Hepatocyte (in vitro differentiated cells): ENCODE measurements at regions not wholly inside any gene's neighbourhood (a gene's known extent, or its start where the extent isn't known, plus 50 kb on each side); places are given as distances from the start of the nearest gene placed in this dataset.

ENCODE experiments used
- DNase-seq: peaks from one replicate; pipeline ENCODE4 v3.0.0-alpha.2; 2016; ENCODE audit warnings: low spot score
- H2AFZ ChIP-seq: fragments of 200-600 bp; sonication (generic); 2 replicates; pipeline ENCODE4 v1.6.0; 2016; ENCODE audit warnings: antibody characterized with exemption, mild to moderate bottlenecking
- H3K27ac ChIP-seq: fragments of 200-600 bp; sonication (generic); 2 replicates; pipeline ENCODE4 v1.5.1; 2016; ENCODE audit warnings: mild to moderate bottlenecking
- H3K27me3 ChIP-seq: fragments of 200-600 bp; sonication (generic); 2 replicates; pipeline ENCODE4 v1.6.1; 2016
- H3K36me3 ChIP-seq: fragments of 200-600 bp; sonication (generic); replicated peaks from 2 replicates; pipeline ENCODE4 v1.5.1; 2016; ENCODE audit warnings: low read depth; ENCODE audit not compliant: insufficient read depth
- H3K4me1 ChIP-seq: fragments of 200-600 bp; sonication (generic); 2 replicates; pipeline ENCODE4 v1.5.1; 2016; ENCODE audit warnings: mild to moderate bottlenecking, moderate library complexity; ENCODE audit not compliant: insufficient read depth
- H3K4me2 ChIP-seq: fragments of 200-600 bp; sonication (generic); 2 replicates; pipeline ENCODE4 v1.6.0; 2016
- H3K4me3 ChIP-seq: fragments of 200-600 bp; sonication (generic); 2 replicates; pipeline ENCODE4 v1.5.1; 2016; ENCODE audit warnings: mild to moderate bottlenecking
- H3K79me2 ChIP-seq: fragments of 200-600 bp; sonication (generic); 2 replicates; pipeline ENCODE4 v1.6.0; 2017; ENCODE audit warnings: mild to moderate bottlenecking
- H3K9me2 ChIP-seq: fragments of 200-600 bp; sonication (generic); replicated peaks from 2 replicates; pipeline ENCODE4 v1.6.0; 2017; ENCODE audit warnings: mild to moderate bottlenecking; ENCODE audit not compliant: insufficient read depth
- H3K9me3 ChIP-seq: fragments of 200-600 bp; sonication (generic); 2 replicates; pipeline ENCODE4 v1.5.1; 2016; ENCODE audit warnings: low read depth, mild to moderate bottlenecking
- H4K20me1 ChIP-seq: fragments of 200-600 bp; sonication (generic); 2 replicates; pipeline ENCODE4 v1.6.0; 2016; ENCODE audit warnings: mild to moderate bottlenecking; ENCODE audit not compliant: insufficient read depth, poor library complexity, severe bottlenecking
- EZH2 ChIP-seq: fragments of 200-600 bp; sonication (generic); IDR thresholded peaks from 2 replicates; pipeline ENCODE4 v1.6.1; 2016; ENCODE audit warnings: antibody characterized with exemption, mild to moderate bottlenecking, borderline replicate concordance
- EZH2phosphoT487 ChIP-seq: fragments of 200-600 bp; sonication (generic); IDR thresholded peaks from one replicate; pipeline ENCODE4 v1.6.1; 2018; ENCODE audit warnings: antibody characterized with exemption, mild to moderate bottlenecking, low read depth, moderate library complexity; ENCODE audit not compliant: unreplicated experiment, severe bottlenecking
- WGBS: methylation state at CpG from one replicate; pipeline ENCODE4 v1.1.6; 2016; ENCODE audit warnings: low lambda C conversion rate; ENCODE audit errors: missing lambda C conversion rate; 5-methylcytosine and 5-hydroxymethylcytosine counted together
- TF ChIP-seq, protein P1 (sequence below): fragments of 200-600 bp; sonication (generic); IDR thresholded peaks from 2 replicates; pipeline ENCODE4 v1.5.1; 2016; ENCODE audit warnings: antibody characterized with exemption, mild to moderate bottlenecking; ENCODE audit not compliant: poor library complexity

DNA sequence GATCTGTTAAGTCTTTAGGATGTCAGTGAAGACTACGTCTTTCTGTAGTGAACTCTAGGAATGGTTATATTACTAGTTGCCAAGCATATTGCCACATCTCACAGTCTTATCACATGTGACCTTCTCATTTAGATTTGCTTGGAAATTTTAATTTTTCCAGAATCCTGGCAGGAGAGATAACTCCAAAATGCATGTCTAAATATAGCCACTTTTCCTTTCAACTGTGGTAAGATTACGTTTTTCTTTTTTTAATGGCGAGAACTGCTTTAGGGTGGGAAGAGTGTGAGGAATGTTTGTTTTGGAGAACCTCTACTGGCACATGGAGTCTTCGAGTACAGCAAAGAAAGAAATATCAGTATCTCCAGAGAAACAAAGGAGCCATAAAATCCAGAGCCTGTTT is 91.7 kb upstream of the ADAMTSL1 start:
- WGBS: 65% methylated on average over 4 of the region's 4 CpGs
- Histone ChIP-seq H3K9me2 (no peaks in the 10 kb centered on the region), H3K4me2 (no peak overlapping the region), H3K9me3 (no peaks in the 10 kb centered on the region), H2AFZ (no peak overlapping the region), H3K27ac (no peak overlapping the region), H3K36me3 (no peaks in the 10 kb centered on the region), H3K4me1 (no peaks in the 10 kb centered on the region), H3K27me3 (no peaks in the 10 kb centered on the region), H3K4me3 (no peak overlapping the region), H3K79me2 (no peaks in the 10 kb centered on the region), H4K20me1 (no peaks in the 10 kb centered on the region)
- TF ChIP-seq EZH2 (no peak), EZH2phosphoT487 (no peak)
- TF ChIP-seq, protein P1, sequence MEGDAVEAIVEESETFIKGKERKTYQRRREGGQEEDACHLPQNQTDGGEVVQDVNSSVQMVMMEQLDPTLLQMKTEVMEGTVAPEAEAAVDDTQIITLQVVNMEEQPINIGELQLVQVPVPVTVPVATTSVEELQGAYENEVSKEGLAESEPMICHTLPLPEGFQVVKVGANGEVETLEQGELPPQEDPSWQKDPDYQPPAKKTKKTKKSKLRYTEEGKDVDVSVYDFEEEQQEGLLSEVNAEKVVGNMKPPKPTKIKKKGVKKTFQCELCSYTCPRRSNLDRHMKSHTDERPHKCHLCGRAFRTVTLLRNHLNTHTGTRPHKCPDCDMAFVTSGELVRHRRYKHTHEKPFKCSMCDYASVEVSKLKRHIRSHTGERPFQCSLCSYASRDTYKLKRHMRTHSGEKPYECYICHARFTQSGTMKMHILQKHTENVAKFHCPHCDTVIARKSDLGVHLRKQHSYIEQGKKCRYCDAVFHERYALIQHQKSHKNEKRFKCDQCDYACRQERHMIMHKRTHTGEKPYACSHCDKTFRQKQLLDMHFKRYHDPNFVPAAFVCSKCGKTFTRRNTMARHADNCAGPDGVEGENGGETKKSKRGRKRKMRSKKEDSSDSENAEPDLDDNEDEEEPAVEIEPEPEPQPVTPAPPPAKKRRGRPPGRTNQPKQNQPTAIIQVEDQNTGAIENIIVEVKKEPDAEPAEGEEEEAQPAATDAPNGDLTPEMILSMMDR: no peak
- DNase-seq: no peak

DNA sequence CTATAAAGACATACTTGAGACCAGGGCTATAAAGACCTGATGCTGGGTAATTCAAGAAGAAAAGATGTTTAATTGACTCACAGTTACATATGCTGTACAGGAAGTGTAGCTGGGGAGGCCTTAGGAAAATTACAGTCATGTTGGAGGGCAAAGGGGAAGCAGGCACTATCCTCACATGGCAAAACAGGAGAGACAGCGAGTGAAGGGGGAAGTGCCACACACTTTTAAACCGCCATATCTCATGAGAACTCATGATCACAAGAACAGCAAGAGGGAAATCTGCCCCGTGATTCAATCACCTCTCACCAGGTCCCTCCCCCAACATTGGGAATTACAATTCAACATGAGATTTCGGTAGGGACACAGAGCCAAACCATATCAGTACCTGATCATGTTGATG is 89.9 kb upstream of the ADAMTSL1 start:
- no peaks in the 10 kb centered on the region for H3K4me1 ChIP-seq
- no peaks in the 10 kb centered on the region for H3K9me3 ChIP-seq
- DNase-seq: no peak
- no peak overlapping the region for H3K4me2 ChIP-seq
- no peak overlapping the region for H3K4me3 ChIP-seq
- no peaks in the 10 kb centered on the region for H3K9me2 ChIP-seq
- WGBS: 96% methylated on average over 4 of the region's 4 CpGs
- H3K79me2 ChIP-seq: no peaks in the 10 kb centered on the region
- no peak overlapping the region for H2AFZ ChIP-seq
- TF ChIP-seq, protein P1: no peak
- TF ChIP-seq EZH2 (no peak), EZH2phosphoT487 (no peak)
- no peak overlapping the region for H3K27ac ChIP-seq
- no peaks in the 10 kb centered on the region for H4K20me1 ChIP-seq
- no peaks in the 10 kb centered on the region for H3K36me3 ChIP-seq
- no peaks in the 10 kb centered on the region for H3K27me3 ChIP-seq

DNA sequence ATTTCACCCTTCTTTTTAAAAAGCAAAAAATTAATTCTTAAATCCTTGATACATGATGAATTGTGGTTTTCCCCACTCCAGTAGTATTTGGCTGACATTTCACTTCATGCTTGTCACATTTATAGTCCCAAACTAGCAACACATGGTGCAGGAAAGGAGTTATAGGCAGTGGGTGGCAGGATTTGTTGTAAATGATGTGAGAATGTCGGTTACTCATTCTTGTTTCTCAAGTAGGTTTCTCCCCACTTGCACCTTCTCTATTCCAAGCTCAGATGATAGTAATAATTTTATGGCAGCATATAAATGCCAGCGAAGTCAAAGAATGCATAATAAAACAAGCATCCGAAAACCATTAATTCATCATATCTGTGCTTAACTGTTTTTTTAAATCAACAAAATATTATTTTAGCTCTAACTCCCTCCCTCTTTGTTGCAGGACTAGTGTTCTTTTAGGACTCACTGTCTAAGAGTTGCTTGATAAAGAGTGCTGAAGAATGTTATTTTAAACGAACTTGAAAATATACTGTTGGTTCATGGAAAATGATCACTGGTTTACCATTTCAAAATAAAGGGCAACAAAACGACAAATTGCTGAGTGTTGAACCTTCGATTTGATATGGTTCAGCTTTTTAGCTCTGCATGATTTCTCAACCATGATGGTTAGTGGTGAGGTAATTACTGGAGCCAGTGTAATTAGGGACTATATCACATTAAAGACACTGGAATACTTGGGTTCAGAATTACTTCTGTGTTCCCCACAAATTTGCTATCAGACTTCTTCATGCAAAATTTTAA is 88.1 kb upstream of the ADAMTSL1 start:
- DNase-seq: no peak
- Histone ChIP-seq H3K36me3 (no peaks in the 10 kb centered on the region), H3K4me2 (no peak overlapping the region), H3K79me2 (no peaks in the 10 kb centered on the region), H3K9me2 (no peaks in the 10 kb centered on the region), H3K4me3 (no peak overlapping the region), H2AFZ (no peak overlapping the region), H4K20me1 (no peaks in the 10 kb centered on the region), H3K27me3 (no peaks in the 10 kb centered on the region), H3K27ac (no peak overlapping the region), H3K4me1 (peaks cover 3% of the 10 kb centered on the region), H3K9me3 (no peaks in the 10 kb centered on the region)
- TF ChIP-seq, protein P1: no peak
- TF ChIP-seq EZH2phosphoT487: no peak
- no peak for TF ChIP-seq EZH2
- 77% methylated on average over 6 of the region's 6 CpGs for WGBS
